Neuronal stem cell (in vitro differentiated cells): ENCODE measurements at regions not wholly inside any gene's neighbourhood (a gene's known extent, or its start where the extent isn't known, plus 50 kb on each side); places are given as distances from the start of the nearest gene placed in this dataset.

ENCODE experiments used
- DNase-seq: peaks from one replicate; pipeline ENCODE4 v3.0.0-alpha.2; 2013; ENCODE audit warnings: low spot score
- H2AFZ ChIP-seq: one replicate; pipeline ENCODE4 v1.6.1; 2013; ENCODE audit warnings: mild to moderate bottlenecking, low read length, inconsistent platforms
- H2AK5ac ChIP-seq: 2 replicates; pipeline ENCODE4 v1.6.1; 2013; ENCODE audit warnings: low read depth, mild to moderate bottlenecking, inconsistent platforms, low read length, moderate library complexity, mixed read lengths
- H2BK120ac ChIP-seq: 2 replicates; pipeline ENCODE4 v1.6.1; 2013; ENCODE audit warnings: low read depth, mild to moderate bottlenecking, inconsistent platforms, low read length, moderate library complexity, mixed read lengths
- H2BK12ac ChIP-seq: one replicate; pipeline ENCODE4 v1.6.1; 2013; ENCODE audit warnings: low read length, inconsistent platforms
- H2BK15ac ChIP-seq: 2 replicates; pipeline ENCODE4 v1.6.1; 2013; ENCODE audit warnings: mild to moderate bottlenecking, low read length, inconsistent platforms, mixed read lengths
- H2BK5ac ChIP-seq: one replicate; pipeline ENCODE4 v1.6.1; 2013; ENCODE audit warnings: inconsistent platforms, mild to moderate bottlenecking, low read length, moderate library complexity
- H3K14ac ChIP-seq: one replicate; pipeline ENCODE4 v1.6.1; 2013; ENCODE audit warnings: low read length, inconsistent platforms
- H3K18ac ChIP-seq: 2 replicates; pipeline ENCODE4 v1.6.1; 2013; ENCODE audit warnings: low read length, inconsistent platforms
- H3K23ac ChIP-seq: 2 replicates; pipeline ENCODE4 v1.6.1; 2013; ENCODE audit warnings: low read depth, mild to moderate bottlenecking, mixed read lengths, low read length, inconsistent platforms; ENCODE audit not compliant: poor library complexity
- H3K27ac ChIP-seq: replicated peaks from 3 replicates; pipeline ENCODE4 v1.5.1; 2013; ENCODE audit warnings: low read length, inconsistent platforms
- H3K27me3 ChIP-seq, 3 experiments: 2 replicates each; pipeline ENCODE4 v1.6.1; 2013; ENCODE audit warnings: low read length in 3 of 3, mild to moderate bottlenecking in 2 of 3, inconsistent platforms in 1 of 3, low read depth in 1 of 3, mixed read lengths in 1 of 3, moderate library complexity in 1 of 3; ENCODE audit not compliant: control insufficient read depth in 3 of 3, insufficient read depth in 3 of 3
- H3K36me3 ChIP-seq, 2 donors: replicated peaks in 1 of 2; 2 replicates each; pipeline ENCODE4 v1.6.1; 2013; ENCODE audit warnings: low read length in 2 of 2; ENCODE audit not compliant: control insufficient read depth in 2 of 2, insufficient read depth in 2 of 2
- H3K4ac ChIP-seq: 2 replicates; pipeline ENCODE4 v1.6.1; 2013; ENCODE audit warnings: inconsistent platforms, mild to moderate bottlenecking, low read length, moderate library complexity
- H3K4me1 ChIP-seq, 2 donors: 1 replicate in 1 of 2; 2 replicates in 1 of 2; pipeline ENCODE4 v1.6.1; 2013; ENCODE audit warnings: low read length in 2 of 2, low read depth in 1 of 2; ENCODE audit not compliant: control insufficient read depth in 2 of 2, insufficient read depth in 1 of 2
- H3K4me2 ChIP-seq: one replicate; pipeline ENCODE4 v1.6.1; 2013; ENCODE audit warnings: mild to moderate bottlenecking, low read length, inconsistent platforms; ENCODE audit not compliant: insufficient read depth, poor library complexity, severe bottlenecking
- H3K4me3 ChIP-seq, 2 donors: 2 replicates each; pipeline ENCODE4 v1.5.1; 2013; ENCODE audit warnings: low read length in 2 of 2, mild to moderate bottlenecking in 2 of 2, inconsistent platforms in 1 of 2, moderate library complexity in 1 of 2
- H3K79me1 ChIP-seq: one replicate; pipeline ENCODE4 v1.6.1; 2013; ENCODE audit warnings: low read depth, mild to moderate bottlenecking, inconsistent platforms, low read length, moderate library complexity
- H3K9ac ChIP-seq: one replicate; pipeline ENCODE4 v1.6.1; 2013; ENCODE audit warnings: mild to moderate bottlenecking, low read depth, low read length, inconsistent platforms; ENCODE audit not compliant: poor library complexity
- H3K9me3 ChIP-seq, 2 donors: replicated peaks in 1 of 2; 2 replicates each; pipeline versions ENCODE3 to v1.6.1; 2013; ENCODE audit warnings: low read length in 2 of 2, mild to moderate bottlenecking in 2 of 2, inconsistent platforms in 1 of 2, low read depth in 1 of 2, mixed read lengths in 1 of 2, moderate library complexity in 1 of 2; ENCODE audit not compliant: control insufficient read depth in 2 of 2, insufficient read depth in 1 of 2
- H4K8ac ChIP-seq: one replicate; pipeline ENCODE4 v1.6.1; 2013; ENCODE audit warnings: low read depth, mild to moderate bottlenecking, inconsistent platforms, low read length, moderate library complexity
- H4K91ac ChIP-seq: one replicate; pipeline ENCODE4 v1.6.1; 2013; ENCODE audit warnings: low read length, low read depth, mild to moderate bottlenecking, inconsistent platforms; ENCODE audit not compliant: poor library complexity
- WGBS, 2 donors: extraction: QIAGEN DNeasy Blood & Tissue Kit; methylation state at CpG; one replicate each; pipeline ENCODE4 v1.1.7; 2013; ENCODE audit warnings: missing lambda C conversion rate in 2 of 2, mixed read lengths in 1 of 2; ENCODE audit not compliant: insufficient read length in 2 of 2, insufficient replicate concordance in 1 of 2; ENCODE audit errors: extremely low coverage in 2 of 2; 5-methylcytosine and 5-hydroxymethylcytosine counted together

DNA sequence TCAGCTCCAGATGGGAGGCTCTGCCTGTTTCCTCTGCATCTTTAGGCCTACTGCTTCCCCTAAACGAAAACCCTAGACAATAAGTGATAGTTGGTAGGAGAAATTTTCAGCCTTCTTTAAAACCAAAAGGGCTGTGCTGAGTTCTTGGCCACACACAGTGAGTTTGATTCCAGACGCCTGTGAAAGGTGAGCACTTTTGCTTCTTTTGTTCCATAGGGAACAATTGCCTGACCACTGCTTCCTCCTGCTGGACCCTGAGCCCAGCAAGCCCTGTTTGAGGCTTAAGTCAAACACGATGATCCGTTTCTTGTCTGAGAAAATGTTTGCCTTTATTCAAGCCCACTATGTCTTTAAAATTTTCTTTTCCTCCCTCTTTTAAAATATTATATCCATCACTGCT, 493.9 kb downstream of the ZIC1 start:
- Histone ChIP-seq H3K23ac (no peak overlapping the region), H3K4me2 (no peak overlapping the region), H3K9me3 (peaks cover 3% of the 10 kb centered on the region in 2 donors), H3K9ac (no peak overlapping the region), H3K27me3 (no peaks in the 10 kb centered on the region), H4K91ac (no peak overlapping the region), H3K27ac (peak overlapping the region; percentile 5), H3K4me3 (no peak overlapping the region), H2AFZ (peak overlapping the region; percentile 81), H2BK5ac (no peak overlapping the region), H3K14ac (no peak overlapping the region), H2BK120ac (no peak overlapping the region), H2BK12ac (no peak overlapping the region), H3K79me1 (no peaks in the 10 kb centered on the region), H3K36me3 (no peaks in the 10 kb centered on the region), H4K8ac (no peak overlapping the region), H3K4ac (no peak overlapping the region), H3K4me1 (peaks cover 3 to 4% of the 10 kb centered on the region in 2 donors), H2AK5ac (no peak overlapping the region), H3K18ac (no peak overlapping the region), H2BK15ac (no peak overlapping the region)
- no CpG with 5 or more reads among the region's 4 CpGs for WGBS, 2 donors
- DNase-seq = peak; percentile 18

DNA sequence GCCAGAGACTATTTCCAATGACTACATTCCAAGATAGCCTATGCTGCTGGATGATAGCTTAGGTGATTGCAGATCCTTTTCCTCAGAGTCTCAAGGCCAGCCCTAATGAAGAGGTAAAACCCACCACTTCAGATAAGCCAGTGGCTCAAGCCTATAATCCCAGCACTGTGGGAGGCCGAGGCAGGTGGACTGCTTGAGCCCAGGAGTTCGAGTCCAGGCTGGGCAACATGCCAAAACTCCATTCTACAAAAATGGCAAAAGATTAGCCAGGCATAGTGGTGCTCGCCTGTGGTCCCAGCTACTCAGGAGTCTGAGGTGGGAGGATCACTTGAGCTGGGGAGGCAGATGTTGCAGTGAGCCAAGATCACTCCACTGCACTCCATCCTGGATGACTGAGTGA, 495.3 kb downstream of the ZIC1 start:
- H2BK5ac ChIP-seq = no peak overlapping the region
- no peak overlapping the region for H3K23ac ChIP-seq
- no CpG with 5 or more reads among the region's 3 CpGs for WGBS, 2 donors
- H2AK5ac ChIP-seq = no peak overlapping the region
- no peak overlapping the region for H3K14ac ChIP-seq
- no peak for DNase-seq
- H2AFZ ChIP-seq = no peak overlapping the region
- H3K9me3 ChIP-seq = peaks cover 3% of the 10 kb centered on the region in 2 donors
- no peak overlapping the region for H3K18ac ChIP-seq
- H3K79me1 ChIP-seq = no peaks in the 10 kb centered on the region
- H3K9ac ChIP-seq = no peak overlapping the region
- no peak overlapping the region for H2BK15ac ChIP-seq
- no peak overlapping the region for H4K8ac ChIP-seq
- peaks cover 0 to 2% of the 10 kb centered on the region in 2 donors for H3K36me3 ChIP-seq
- no peaks in the 10 kb centered on the region for H3K27me3 ChIP-seq
- no peak overlapping the region for H3K4ac ChIP-seq
- H3K4me2 ChIP-seq = no peak overlapping the region
- H2BK12ac ChIP-seq = no peak overlapping the region
- no peak overlapping the region for H3K4me3 ChIP-seq
- H4K91ac ChIP-seq = no peak overlapping the region
- H3K4me1 ChIP-seq = peaks cover 3 to 4% of the 10 kb centered on the region in 2 donors
- no peak overlapping the region for H2BK120ac ChIP-seq
- H3K27ac ChIP-seq = no peak overlapping the region

DNA sequence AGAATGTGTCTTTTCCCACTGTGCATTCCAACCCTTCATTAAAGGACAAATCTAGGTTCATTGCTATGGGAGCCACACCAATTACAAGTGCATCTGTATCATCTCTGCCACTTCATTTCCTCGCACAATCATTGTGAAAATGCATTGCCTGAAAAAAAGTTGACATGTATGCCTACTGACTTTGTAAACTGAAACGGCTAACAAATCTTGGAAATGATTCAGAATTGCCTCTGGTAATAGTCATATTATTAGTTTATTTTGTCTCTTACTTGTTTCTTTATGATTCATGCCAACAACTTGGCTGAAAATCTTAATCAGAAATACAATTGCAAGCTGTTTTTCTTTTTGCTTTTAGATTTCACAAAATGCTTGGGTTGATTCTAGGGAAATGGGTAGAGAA, 497.1 kb downstream of the ZIC1 start:
- H4K91ac ChIP-seq = no peak overlapping the region
- H3K4me1 ChIP-seq = peaks cover 3 to 4% of the 10 kb centered on the region in 2 donors
- H3K4me3 ChIP-seq = no peak overlapping the region
- H2BK5ac ChIP-seq = no peak overlapping the region
- no peak overlapping the region for H3K4me2 ChIP-seq
- H3K23ac ChIP-seq = no peak overlapping the region
- H4K8ac ChIP-seq = no peak overlapping the region
- H2BK120ac ChIP-seq = no peak overlapping the region
- H3K27ac ChIP-seq = no peak overlapping the region
- no peak for DNase-seq
- no peak overlapping the region for H3K14ac ChIP-seq
- H3K4ac ChIP-seq = no peak overlapping the region
- no peak overlapping the region for H2BK15ac ChIP-seq
- H3K36me3 ChIP-seq = peaks cover 0 to 2% of the 10 kb centered on the region in 2 donors
- H2AFZ ChIP-seq = no peak overlapping the region
- H3K9ac ChIP-seq = no peak overlapping the region
- H2AK5ac ChIP-seq = no peak overlapping the region
- H3K9me3 ChIP-seq = peaks cover 2 to 3% of the 10 kb centered on the region in 2 donors
- no peak overlapping the region for H3K18ac ChIP-seq
- no peak overlapping the region for H2BK12ac ChIP-seq
- no peaks in the 10 kb centered on the region for H3K79me1 ChIP-seq
- no CpG with 5 or more reads among the region's 2 CpGs for WGBS, 2 donors
- H3K27me3 ChIP-seq = no peaks in the 10 kb centered on the region

DNA sequence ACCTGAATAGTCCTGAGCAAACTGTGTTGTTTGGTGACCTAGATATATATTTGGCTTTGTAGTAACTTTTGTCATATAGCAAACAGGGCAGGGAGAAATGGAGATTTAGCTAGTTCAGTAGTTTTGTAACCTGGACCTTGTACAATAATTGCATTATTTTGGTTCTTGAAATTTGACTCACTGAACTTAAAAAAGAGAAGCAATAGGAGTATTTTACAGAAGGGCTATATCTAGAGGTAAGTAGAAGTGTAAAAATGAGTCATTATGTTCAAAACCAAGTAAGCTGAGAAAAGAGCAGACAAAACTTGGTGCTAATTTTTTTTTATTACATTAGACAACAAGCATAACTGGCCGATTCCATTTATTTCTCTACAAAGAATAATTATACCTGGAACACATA, 505.4 kb downstream of the ZIC1 start:
- Histone ChIP-seq H3K4me1 (no peaks in the 10 kb centered on the region), H3K14ac (no peak overlapping the region), H3K4me3 (no peak overlapping the region), H2BK15ac (no peak overlapping the region), H3K4me2 (no peak overlapping the region), H3K79me1 (no peaks in the 10 kb centered on the region), H2BK5ac (no peak overlapping the region), H3K18ac (no peak overlapping the region), H2AFZ (no peak overlapping the region), H3K27ac (no peak overlapping the region), H3K9me3 (peaks cover 2 to 3% of the 10 kb centered on the region in 2 donors), H4K8ac (no peak overlapping the region), H2AK5ac (no peak overlapping the region), H3K36me3 (no peaks in the 10 kb centered on the region), H2BK12ac (no peak overlapping the region), H2BK120ac (no peak overlapping the region), H3K23ac (no peak overlapping the region), H3K4ac (no peak overlapping the region), H3K27me3 (no peaks in the 10 kb centered on the region), H4K91ac (no peak overlapping the region), H3K9ac (no peak overlapping the region)
- DNase-seq = no peak
- no CpG with 5 or more reads among the region's 1 CpG for WGBS, 2 donors
